ENCODE measurements at regions not wholly inside any gene's neighbourhood (a gene's known extent, or its start where the extent isn't known, plus 50 kb on each side); places are given as distances from the start of the nearest gene placed in this dataset.

DNA sequence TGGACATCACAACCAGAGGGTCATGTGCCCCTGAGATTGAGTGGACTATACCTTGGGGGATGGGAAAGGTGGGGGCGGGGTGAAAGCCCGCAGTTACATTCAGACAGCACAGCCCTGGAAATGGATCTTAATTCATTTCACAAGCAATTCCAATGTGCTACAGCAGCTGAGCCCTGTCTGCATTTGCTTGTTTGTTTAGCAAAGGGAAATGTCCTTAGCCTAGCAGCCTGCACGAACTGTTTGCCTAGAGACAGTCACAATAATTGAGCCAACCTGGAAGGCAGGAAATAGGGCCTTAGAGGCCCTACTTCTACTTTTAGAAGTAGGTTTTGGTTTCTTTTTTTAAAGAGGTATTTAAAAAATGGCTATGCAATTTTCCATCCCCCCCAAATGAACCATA is 177.3 kb upstream of the KL start:
- Histone ChIP-seq H3K36me3 (ENCODE audit: control insufficient read depth, insufficient read depth, low read length) (no peaks in the 10 kb centered on the region), H4K20me1 (ENCODE audit: control insufficient read depth, extremely low read depth, insufficient read depth, low read length) (no peaks in the 10 kb centered on the region), H3K27ac (ENCODE audit: insufficient read depth, low read length) (no peak overlapping the region), H3K27me3 (ENCODE audit: control insufficient read depth, insufficient read depth, low read length) (no peaks in the 10 kb centered on the region), H3K9me3 (ENCODE audit: control insufficient read depth, insufficient read depth, low read depth, low read length) (no peaks in the 10 kb centered on the region), H3K4me3 (replicated peaks in 1 of 4; ENCODE audit: control extremely low read depth in 1 of 4, insufficient read depth in 1 of 4, low read depth in 3 of 4, low read length in 4 of 4) (no peak overlapping the region), H3K9ac (ENCODE audit: insufficient read depth, low read length) (no peak overlapping the region), H2AFZ (ENCODE audit: low read length) (no peak overlapping the region), H3K4me2 (ENCODE audit: extremely low read depth, insufficient read depth, low read length) (no peak overlapping the region), H3K79me2 (ENCODE audit: control insufficient read depth, insufficient read depth, low read length) (no peaks in the 10 kb centered on the region), H3K4me1 (ENCODE audit: control insufficient read depth, extremely low read depth, insufficient read depth, low read length) (no peaks in the 10 kb centered on the region)
- TF ChIP-seq EZH2 (IDR thresholded peaks at IDR 0.05; ENCODE audit: low read length, missing control alignments): no peak
- TF ChIP-seq, protein P1, sequence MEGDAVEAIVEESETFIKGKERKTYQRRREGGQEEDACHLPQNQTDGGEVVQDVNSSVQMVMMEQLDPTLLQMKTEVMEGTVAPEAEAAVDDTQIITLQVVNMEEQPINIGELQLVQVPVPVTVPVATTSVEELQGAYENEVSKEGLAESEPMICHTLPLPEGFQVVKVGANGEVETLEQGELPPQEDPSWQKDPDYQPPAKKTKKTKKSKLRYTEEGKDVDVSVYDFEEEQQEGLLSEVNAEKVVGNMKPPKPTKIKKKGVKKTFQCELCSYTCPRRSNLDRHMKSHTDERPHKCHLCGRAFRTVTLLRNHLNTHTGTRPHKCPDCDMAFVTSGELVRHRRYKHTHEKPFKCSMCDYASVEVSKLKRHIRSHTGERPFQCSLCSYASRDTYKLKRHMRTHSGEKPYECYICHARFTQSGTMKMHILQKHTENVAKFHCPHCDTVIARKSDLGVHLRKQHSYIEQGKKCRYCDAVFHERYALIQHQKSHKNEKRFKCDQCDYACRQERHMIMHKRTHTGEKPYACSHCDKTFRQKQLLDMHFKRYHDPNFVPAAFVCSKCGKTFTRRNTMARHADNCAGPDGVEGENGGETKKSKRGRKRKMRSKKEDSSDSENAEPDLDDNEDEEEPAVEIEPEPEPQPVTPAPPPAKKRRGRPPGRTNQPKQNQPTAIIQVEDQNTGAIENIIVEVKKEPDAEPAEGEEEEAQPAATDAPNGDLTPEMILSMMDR (conservative IDR thresholded peaks at IDR 0.05 in 1 of 2, IDR thresholded peaks at IDR 0.05 in 1 of 2; ENCODE audit: low read depth in 1 of 2, low read length in 2 of 2): no peak
- DNase-seq (ENCODE audit: low read depth in 2 of 2): peak in 1 of 2 donors; percentile 72

GRCh38 chr13:32840113-32840512 is 176.1 kb upstream of the KL start:
- no peaks in the 10 kb centered on the region for H4K20me1 ChIP-seq (ENCODE audit: control insufficient read depth, extremely low read depth, insufficient read depth, low read length)

DNA sequence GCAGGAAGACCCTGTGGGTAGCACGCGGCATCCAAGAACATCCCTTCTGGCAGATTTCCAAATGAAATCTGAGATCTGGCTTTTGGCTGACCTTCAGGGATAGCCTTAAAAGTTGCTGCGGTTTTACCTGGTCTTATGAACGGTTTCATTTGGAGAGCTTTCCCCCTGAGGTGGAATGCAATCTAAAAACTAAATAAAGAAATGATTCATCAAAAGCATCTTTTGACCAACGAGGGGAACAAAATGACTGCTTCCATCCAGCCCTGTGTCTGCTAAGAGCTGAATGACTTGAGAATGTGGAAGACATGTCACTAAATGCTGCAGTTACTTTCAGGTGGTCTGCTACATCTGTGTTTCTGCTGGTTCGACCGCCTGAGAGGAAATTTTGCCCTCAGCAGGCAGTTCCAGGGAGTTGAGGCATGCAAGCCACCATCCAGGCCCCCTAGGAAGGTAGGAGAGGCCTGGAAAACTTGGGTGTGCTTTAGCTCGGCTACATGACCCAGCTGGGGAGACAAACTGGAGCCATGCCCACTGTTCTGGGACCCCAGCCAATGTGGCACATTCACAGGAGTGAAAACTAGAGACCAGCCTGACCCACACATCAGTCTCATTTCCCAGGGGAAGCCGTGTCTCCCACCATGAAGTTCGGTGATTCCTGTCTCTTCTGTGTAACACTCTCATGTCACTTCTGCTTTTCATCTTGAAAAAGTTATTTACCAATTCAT is 175.1 kb upstream of the KL start:
- no peak overlapping the region for H3K27ac ChIP-seq (ENCODE audit: insufficient read depth, low read length)
- H3K4me1 ChIP-seq (ENCODE audit: control insufficient read depth, extremely low read depth, insufficient read depth, low read length): no peaks in the 10 kb centered on the region
- no peaks in the 10 kb centered on the region for H3K79me2 ChIP-seq (ENCODE audit: control insufficient read depth, insufficient read depth, low read length)
- peak in 1 of 2 donors; percentile 10 for DNase-seq (ENCODE audit: low read depth in 2 of 2)
- no peaks in the 10 kb centered on the region for H3K36me3 ChIP-seq (ENCODE audit: control insufficient read depth, insufficient read depth, low read length)
- no peak overlapping the region for H2AFZ ChIP-seq (ENCODE audit: low read length)
- H3K27me3 ChIP-seq (ENCODE audit: control insufficient read depth, insufficient read depth, low read length): no peaks in the 10 kb centered on the region
- H3K4me3 ChIP-seq (replicated peaks in 1 of 4; ENCODE audit: control extremely low read depth in 1 of 4, insufficient read depth in 1 of 4, low read depth in 3 of 4, low read length in 4 of 4): no peak overlapping the region
- no peaks in the 10 kb centered on the region for H3K9me3 ChIP-seq (ENCODE audit: control insufficient read depth, insufficient read depth, low read depth, low read length)
- TF ChIP-seq, protein P1 (conservative IDR thresholded peaks at IDR 0.05 in 1 of 2, IDR thresholded peaks at IDR 0.05 in 1 of 2; ENCODE audit: low read depth in 1 of 2, low read length in 2 of 2): no peak
- TF ChIP-seq EZH2 (IDR thresholded peaks at IDR 0.05; ENCODE audit: low read length, missing control alignments): no peak
- no peak overlapping the region for H3K9ac ChIP-seq (ENCODE audit: insufficient read depth, low read length)
- no peaks in the 10 kb centered on the region for H4K20me1 ChIP-seq (ENCODE audit: control insufficient read depth, extremely low read depth, insufficient read depth, low read length)
- H3K4me2 ChIP-seq (ENCODE audit: extremely low read depth, insufficient read depth, low read length): no peak overlapping the region

More at GRCh38 chr13:32840113-32840512, 176.1 kb upstream of the KL start:
- H3K36me3 ChIP-seq (ENCODE audit: control insufficient read depth, insufficient read depth, low read length): no peaks in the 10 kb centered on the region
- no peaks in the 10 kb centered on the region for H3K79me2 ChIP-seq (ENCODE audit: control insufficient read depth, insufficient read depth, low read length)
- TF ChIP-seq EZH2 (IDR thresholded peaks at IDR 0.05; ENCODE audit: low read length, missing control alignments): no peak
- TF ChIP-seq, protein P1 (conservative IDR thresholded peaks at IDR 0.05 in 1 of 2, IDR thresholded peaks at IDR 0.05 in 1 of 2; ENCODE audit: low read depth in 1 of 2, low read length in 2 of 2): no peak
- no peak overlapping the region for H3K4me3 ChIP-seq (replicated peaks in 1 of 4; ENCODE audit: control extremely low read depth in 1 of 4, insufficient read depth in 1 of 4, low read depth in 3 of 4, low read length in 4 of 4)
- no peak overlapping the region for H3K27ac ChIP-seq (ENCODE audit: insufficient read depth, low read length)
- H3K9ac ChIP-seq (ENCODE audit: insufficient read depth, low read length): no peak overlapping the region
- no peaks in the 10 kb centered on the region for H3K27me3 ChIP-seq (ENCODE audit: control insufficient read depth, insufficient read depth, low read length)
- no peaks in the 10 kb centered on the region for H3K9me3 ChIP-seq (ENCODE audit: control insufficient read depth, insufficient read depth, low read depth, low read length)
- DNase-seq (ENCODE audit: low read depth in 2 of 2): no peak
- no peak overlapping the region for H2AFZ ChIP-seq (ENCODE audit: low read length)
- no peak overlapping the region for H3K4me2 ChIP-seq (ENCODE audit: extremely low read depth, insufficient read depth, low read length)
- H3K4me1 ChIP-seq (ENCODE audit: control insufficient read depth, extremely low read depth, insufficient read depth, low read length): no peaks in the 10 kb centered on the region
